DMS79 (cell line): ENCODE measurements at regions not wholly inside any gene's neighbourhood (a gene's known extent, or its start where the extent isn't known, plus 50 kb on each side); places are given as distances from the start of the nearest gene placed in this dataset.
"Not testable (repeated sequence)": the region's sequence is repeated elsewhere in the genome, so short reads cannot be mapped to it uniquely, and the experiment has no call there.

ENCODE experiments used
- DNase-seq: peaks from one replicate; lab custom pipeline; 2025; lab: John Stamatoyannopoulos, UW

GRCh38 chr6:51257938-51258337 lies 439.3 kb downstream of the TFAP2B start:
- DNase-seq, result no peak

- no peak for DNase-seq
Measured at GRCh38 chr6:51260003-51260402, 441.3 kb downstream of the TFAP2B start.

- DNase-seq, result no peak
Measured at GRCh38 chr6:51261691-51262090, 443.0 kb downstream of the TFAP2B start.

GRCh38 chr6:51265426-51265825 lies 446.8 kb downstream of the TFAP2B start:
- no peak for DNase-seq

GRCh38 chr6:51266604-51267003 lies 447.9 kb downstream of the TFAP2B start:
- DNase-seq, result no peak

- DNase-seq, result no peak
Measured at GRCh38 chr6:51268666-51269065, 450.0 kb downstream of the TFAP2B start.

GRCh38 chr6:51269876-51270275 lies 451.2 kb downstream of the TFAP2B start:
- DNase-seq, result no peak

- no peak for DNase-seq
Measured at GRCh38 chr6:51271615-51272014, 452.9 kb downstream of the TFAP2B start.

- no peak for DNase-seq
Measured at GRCh38 chr6:51273228-51273961, 454.7 kb downstream of the TFAP2B start.

- DNase-seq, result no peak
Measured at GRCh38 chr6:51277474-51277873, 458.8 kb downstream of the TFAP2B start.

- DNase-seq, result no peak
Measured at GRCh38 chr6:51282026-51282425, 463.4 kb downstream of the TFAP2B start.

GRCh38 chr6:51283723-51284355 lies 465.2 kb downstream of the TFAP2B start:
- no peak for DNase-seq

GRCh38 chr6:51285876-51286275 lies 467.2 kb downstream of the TFAP2B start:
- no peak for DNase-seq

- no peak for DNase-seq
Measured at GRCh38 chr6:51289041-51289440, 470.4 kb downstream of the TFAP2B start.

GRCh38 chr6:51292659-51293058 lies 474.0 kb downstream of the TFAP2B start:
- no peak for DNase-seq

- DNase-seq, result no peak
Measured at GRCh38 chr6:51299621-51300380, 481.1 kb downstream of the TFAP2B start.

GRCh38 chr6:51300510-51300909 lies 481.8 kb downstream of the TFAP2B start:
- DNase-seq, result no peak

GRCh38 chr6:51301962-51302361 lies 483.3 kb downstream of the TFAP2B start:
- no peak for DNase-seq

- no peak for DNase-seq
Measured at GRCh38 chr6:51302431-51302830, 483.8 kb downstream of the TFAP2B start.

- DNase-seq, result no peak
Measured at GRCh38 chr6:51303338-51303737, 484.7 kb downstream of the TFAP2B start.

- no peak for DNase-seq
Measured at GRCh38 chr6:51314965-51315364, 496.3 kb downstream of the TFAP2B start.

GRCh38 chr6:51318674-51319073 lies 500.0 kb downstream of the TFAP2B start:
- no peak for DNase-seq

- not testable (repeated sequence) for DNase-seq
Measured at GRCh38 chr6:51321477-51321876, 502.8 kb downstream of the TFAP2B start.
